IMR-90 (cell line): ENCODE measurements at regions not wholly inside any gene's neighbourhood (a gene's known extent, or its start where the extent isn't known, plus 50 kb on each side); places are given as distances from the start of the nearest gene placed in this dataset.

ENCODE experiments used
- ATAC-seq: fragments of 200-7000 bp; cut with Tn5 transposase; 2 replicates; pipeline ENCODE4 v1.9.1; 2020; ENCODE audit warnings: low read depth, mild to moderate bottlenecking, moderate library complexity
- BruUV-seq: library from RNA; stranded (reverse); fragments of 400-500 nt; replicated peaks from 2 replicates; lab custom pipeline; 2021; lab: Mats Ljungman, UMichigan
- CTCF ChIA-PET: fragments of 300-600 bp; formaldehyde crosslinking; extraction: SDS; loops from one replicate; lab custom pipeline; 2021; ENCODE audit warnings: antibody characterized with exemption; lab: Yijun Ruan, JAX
- POLR2A ChIA-PET: fragments of 300-600 bp; sonication (Branson Sonifier 250); formaldehyde crosslinking; loops from one replicate; lab custom pipeline; 2022; ENCODE audit warnings: antibody characterized with exemption; ENCODE audit not compliant: unreplicated experiment; lab: Charles Lee
- DNase-seq: peaks from one replicate; pipeline ENCODE4 v3.0.0; 2013
- H2AFZ ChIP-seq: replicated peaks from 2 replicates; pipeline ENCODE3; 2013; ENCODE audit warnings: low read length, mild to moderate bottlenecking; ENCODE audit not compliant: poor library complexity
- H2AK5ac ChIP-seq: 2 replicates; pipeline ENCODE4 v1.6.1; 2013; ENCODE audit warnings: low read depth, low read length, inconsistent platforms
- H2AK9ac ChIP-seq: replicated peaks from 2 replicates; pipeline ENCODE3; 2013; ENCODE audit warnings: mild to moderate bottlenecking, low read depth, low read length, moderate library complexity; ENCODE audit not compliant: poor library complexity
- H2BK120ac ChIP-seq: 2 replicates; pipeline ENCODE4 v1.6.1; 2013; ENCODE audit warnings: low read depth, low read length, inconsistent platforms
- H2BK15ac ChIP-seq: 3 replicates; pipeline ENCODE4 v1.6.1; 2013; ENCODE audit warnings: low read depth, low read length, inconsistent platforms
- H2BK20ac ChIP-seq: 2 replicates; pipeline ENCODE4 v1.6.1; 2013; ENCODE audit warnings: low read depth, mild to moderate bottlenecking, inconsistent platforms, low read length, moderate library complexity
- H2BK5ac ChIP-seq: 2 replicates; pipeline ENCODE4 v1.6.1; 2013; ENCODE audit warnings: mild to moderate bottlenecking, low read depth, low read length, inconsistent platforms; ENCODE audit not compliant: poor library complexity, severe bottlenecking
- H3K14ac ChIP-seq: replicated peaks from 2 replicates; pipeline ENCODE4 v1.6.1; 2013; ENCODE audit warnings: low read depth, low read length, inconsistent platforms
- H3K18ac ChIP-seq: 2 replicates; pipeline ENCODE4 v1.6.1; 2013; ENCODE audit warnings: low read depth, low read length, control low read depth
- H3K23ac ChIP-seq: 2 replicates; pipeline ENCODE4 v1.6.1; 2013; ENCODE audit warnings: low read depth, low read length, inconsistent platforms
- H3K27ac ChIP-seq: 2 replicates; pipeline ENCODE4 v1.5.1; 2013; ENCODE audit warnings: mild to moderate bottlenecking, control low read depth, low read length; ENCODE audit not compliant: insufficient read depth
- H3K27me3 ChIP-seq: 2 replicates; pipeline ENCODE4 v1.6.1; 2013; ENCODE audit warnings: low read length; ENCODE audit not compliant: control insufficient read depth, insufficient read depth
- H3K36me3 ChIP-seq: 2 replicates; pipeline ENCODE4 v1.6.1; 2013; ENCODE audit warnings: low read length, mixed read lengths; ENCODE audit not compliant: control insufficient read depth, insufficient read depth
- H3K4ac ChIP-seq: 2 replicates; pipeline ENCODE4 v1.6.1; 2013; ENCODE audit warnings: low read depth, low read length, inconsistent platforms
- H3K4me1 ChIP-seq: 2 replicates; pipeline ENCODE4 v1.6.1; 2013; ENCODE audit warnings: low read length, mixed read lengths; ENCODE audit not compliant: control insufficient read depth, insufficient read depth
- H3K4me2 ChIP-seq: 2 replicates; pipeline ENCODE4 v1.6.1; 2013; ENCODE audit warnings: low read depth, mild to moderate bottlenecking, control low read depth, low read length, moderate library complexity
- H3K4me3 ChIP-seq: 2 replicates; pipeline ENCODE4 v1.5.1; 2013; ENCODE audit warnings: low read depth, mild to moderate bottlenecking, control low read depth, low read length, moderate library complexity; ENCODE audit not compliant: insufficient read depth
- H3K56ac ChIP-seq: 2 replicates; pipeline ENCODE4 v1.6.1; 2013; ENCODE audit warnings: low read length, inconsistent platforms; ENCODE audit not compliant: insufficient read depth; ENCODE audit errors: extremely low read depth
- H3K79me1 ChIP-seq, 2 experiments: 2 replicates each; pipeline ENCODE4 v1.6.1; 2013; ENCODE audit warnings: low read length in 2 of 2, inconsistent platforms in 1 of 2, low read depth in 1 of 2
- H3K9ac ChIP-seq: 2 replicates; pipeline ENCODE4 v1.6.1; 2013; ENCODE audit warnings: low read depth, low read length, control low read depth
- H3K9me1 ChIP-seq: 2 replicates; pipeline ENCODE4 v1.6.1; 2013; ENCODE audit warnings: low read length, inconsistent platforms; ENCODE audit not compliant: insufficient read depth
- H3K9me3 ChIP-seq: 2 replicates; pipeline ENCODE4 v1.6.1; 2013; ENCODE audit warnings: low read length; ENCODE audit not compliant: control insufficient read depth, insufficient read depth
- H4K20me1 ChIP-seq: 2 replicates; pipeline ENCODE4 v1.6.1; 2013; ENCODE audit warnings: low read length, inconsistent platforms; ENCODE audit not compliant: insufficient read depth
- H4K5ac ChIP-seq: 2 replicates; pipeline ENCODE4 v1.6.1; 2013; ENCODE audit warnings: mild to moderate bottlenecking, low read depth, low read length, control low read depth
- H4K8ac ChIP-seq, 2 experiments: 2 replicates each; pipeline ENCODE4 v1.6.1; 2013; ENCODE audit warnings: low read depth in 2 of 2, low read length in 2 of 2, control low read depth in 1 of 2, inconsistent platforms in 1 of 2
- H4K91ac ChIP-seq: 2 replicates; pipeline ENCODE4 v1.6.1; 2013; ENCODE audit warnings: low read depth, low read length, inconsistent platforms; ENCODE audit not compliant: insufficient read depth
- CTCF ChIP-seq: conservative IDR thresholded peaks from 2 replicates; pipeline ENCODE4 v1.5.1; 2012; ENCODE audit warnings: mild to moderate bottlenecking, low read depth, low read length, improper control_type of control experiment
- FOS ChIP-seq: fragments of 150-350 bp; IDR thresholded peaks from 2 replicates; pipeline ENCODE4 v1.6.1; 2016; ENCODE audit warnings: low read depth, low read length
- MAFK ChIP-seq: IDR thresholded peaks from 2 replicates; pipeline ENCODE4 v1.6.1; 2012; ENCODE audit warnings: low read depth, low read length, improper control_type of control experiment
- MAZ ChIP-seq: IDR thresholded peaks from 2 replicates; pipeline ENCODE4 v1.6.1; 2012; ENCODE audit warnings: low read depth, mild to moderate bottlenecking, low read length, improper control_type of control experiment, moderate library complexity, borderline replicate concordance
- NFE2L2 ChIP-seq: fragments of 150-350 bp; IDR thresholded peaks from 2 replicates; pipeline ENCODE4 v1.6.1; 2016; ENCODE audit warnings: low read depth, mild to moderate bottlenecking, low read length
- WGBS, 2 experiments: methylation state at CpG; one replicate each; pipeline versions ENCODE4 v1.1.5 to v1.1.7; 2013; ENCODE audit warnings: missing lambda C conversion rate in 2 of 2; ENCODE audit not compliant: insufficient read length in 1 of 2; ENCODE audit errors: extremely low coverage in 2 of 2; 5-methylcytosine and 5-hydroxymethylcytosine counted together
- dilution Hi-C: fragments of 300-500 bp; cut with HindIII; formaldehyde crosslinking; loops from one replicate; pipeline ENCODE4 v1.14.3; 2018; ENCODE audit warnings: low sequenced_read_pairs; ENCODE audit not compliant: unreplicated experiment
- in situ Hi-C: fragments of 300-500 bp; cut with MboI; formaldehyde crosslinking; loops from 3 replicates; pipeline ENCODE4 v1.14.3; 2019; ENCODE audit warnings: low sequenced_read_pairs, inconsistent platforms, mixed read lengths
- intact Hi-C: fragments of 100-400 bp; cut with micrococcal nuclease; formaldehyde crosslinking; loops from 2 replicates; pipeline ENCODE4 v1.10.0; 2022

DNA sequence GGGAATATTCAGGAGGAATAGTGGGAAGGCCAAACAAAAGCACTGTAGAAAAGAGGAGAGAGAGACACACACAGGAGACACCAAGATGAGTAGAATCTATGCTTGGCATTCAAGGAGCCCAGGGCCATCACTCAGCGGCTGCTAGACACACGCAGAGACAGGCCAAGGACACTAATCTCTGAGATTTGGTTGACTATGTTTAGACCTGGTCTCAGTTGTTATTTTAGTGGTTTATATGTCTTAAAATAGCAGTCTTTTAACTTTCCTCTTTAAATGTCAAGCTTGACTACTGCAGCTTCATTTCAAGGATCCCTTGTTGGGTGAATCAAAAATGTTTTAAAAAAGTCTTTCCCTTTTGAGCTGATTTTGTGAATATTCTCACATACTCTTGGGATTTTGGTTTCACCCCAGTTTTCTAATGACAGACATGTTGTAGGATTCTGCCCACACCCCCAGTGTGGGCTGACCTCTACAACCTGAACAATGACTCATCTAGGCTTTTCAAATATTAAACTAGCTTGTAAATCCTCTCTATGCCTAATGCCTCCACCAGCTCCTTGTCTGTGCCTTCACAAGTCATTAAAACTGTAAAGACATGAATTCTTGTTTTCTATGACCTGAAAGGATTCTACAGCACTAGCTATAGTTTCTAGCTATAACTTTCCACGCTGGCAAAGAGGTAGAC, 142.7 kb upstream of the EXOC2 start:
- intact Hi-C loops: no loop called here
- ATAC-seq: no peak
- dilution Hi-C loops: no loop called here
- Histone ChIP-seq H2AK5ac (no peak overlapping the region), H3K23ac (no peak overlapping the region), H2BK20ac (no peak overlapping the region), H3K27me3 (no peaks in the 10 kb centered on the region), H4K5ac (no peak overlapping the region), H3K9me1 (no peaks in the 10 kb centered on the region), H3K4ac (no peak overlapping the region), H2AFZ (no peak overlapping the region), H2AK9ac (no peak overlapping the region), H3K14ac (no peak overlapping the region), H4K20me1 (no peaks in the 10 kb centered on the region), H3K56ac (no peak overlapping the region), H3K4me1 (peaks cover 1% of the 10 kb centered on the region; the same call in 1 of the 2 replicates), H4K91ac (no peak overlapping the region), H3K4me3 (no peak overlapping the region), H4K8ac (no peak overlapping the region), H2BK15ac (no peak overlapping the region), H3K36me3 (no peaks in the 10 kb centered on the region), H2BK120ac (no peak overlapping the region), H3K27ac (no peak overlapping the region), H3K9ac (no peak overlapping the region), H2BK5ac (no peak overlapping the region), H3K18ac (no peak overlapping the region), H3K4me2 (no peak overlapping the region), H3K79me1 (no peaks in the 10 kb centered on the region), H3K9me3 (no peaks in the 10 kb centered on the region)
- TF ChIP-seq FOS: no peak
- no peak for TF ChIP-seq NFE2L2
- no peak for TF ChIP-seq MAZ
- no peak for TF ChIP-seq MAFK
- no peak for TF ChIP-seq CTCF
- WGBS, 2 experiments: no CpG with 5 or more reads among the region's 3 CpGs
- CTCF ChIA-PET: interaction anchor here (0.6 kb wide), 1 partner anchor 268 kb away, joined by 3 read pairs; no protein-coding TSS in a partner anchor
- BruUV-seq: no TSS peak
- in situ Hi-C loops: no loop called here
- POLR2A ChIA-PET: interaction anchor here (0.7 kb wide), 1 partner anchor 550 kb away, joined by 5 read pairs; no protein-coding TSS in a partner anchor
- no peak for DNase-seq
